Astrocyte (in vitro differentiated cells and primary cell): ENCODE measurements at regions not wholly inside any gene's neighbourhood (a gene's known extent, or its start where the extent isn't known, plus 50 kb on each side); places are given as distances from the start of the nearest gene placed in this dataset.
"Not testable (repeated sequence)": the region's sequence is repeated elsewhere in the genome, so short reads cannot be mapped to it uniquely, and the experiment has no call there.

Source experiments
- CTCF ChIP-seq: IDR thresholded peaks from 2 replicates; pipeline ENCODE4 v1.5.1; 2011; ENCODE audit warnings: low read depth, mild to moderate bottlenecking, inconsistent platforms, low read length, moderate library complexity; ENCODE audit not compliant: insufficient read depth
- EZH2 ChIP-seq: IDR thresholded peaks from 2 replicates; pipeline ENCODE4 v1.6.1; 2012; ENCODE audit warnings: mild to moderate bottlenecking, low read length, inconsistent platforms; ENCODE audit not compliant: insufficient read depth

- not testable (repeated sequence) for TF ChIP-seq EZH2, CTCF
These were observed 1040.0 kb downstream of the TAF11L14 start for GRCh38 chr5:18674212-18674611.
